ENCODE measurements at regions not wholly inside any gene's neighbourhood (a gene's known extent, or its start where the extent isn't known, plus 50 kb on each side); places are given as distances from the start of the nearest gene placed in this dataset.
"Not testable (repeated sequence)": the region's sequence is repeated elsewhere in the genome, so short reads cannot be mapped to it uniquely, and the experiment has no call there.

- H3K9me3 Mint-ChIP-seq, result peaks cover 56% of the 10 kb centered on the region
- TF ChIP-seq CTCF (IDR thresholded peaks at IDR 0.05; ENCODE audit: unreplicated experiment), result no peak
- DNase-seq (ENCODE audit: low spot score in 2 of 2, unreplicated experiment in 2 of 2), result no peak
- H3K27ac Mint-ChIP-seq, result no peak overlapping the region
- no peaks in the 10 kb centered on the region for H3K27me3 Mint-ChIP-seq (ENCODE audit: low read depth)
- H3K36me3 Mint-ChIP-seq, result peaks cover 13% of the 10 kb centered on the region
- H3K4me3 Mint-ChIP-seq, result no peak overlapping the region
- no peaks in the 10 kb centered on the region for H3K4me1 Mint-ChIP-seq
Observed at GRCh38 chr2:89825034-89825433, 1133.6 kb downstream of the RPIA start.

- not testable (repeated sequence) for H3K4me1 Mint-ChIP-seq; H3K27me3 Mint-ChIP-seq (ENCODE audit: low read depth); DNase-seq (ENCODE audit: low spot score in 2 of 2, unreplicated experiment in 2 of 2); H3K27ac Mint-ChIP-seq; H3K4me3 Mint-ChIP-seq
- H3K9me3 Mint-ChIP-seq, result peaks cover 51% of the 10 kb centered on the region
- peaks cover 13% of the 10 kb centered on the region for H3K36me3 Mint-ChIP-seq
Observed at GRCh38 chr2:89826741-89827140, 1135.3 kb downstream of the RPIA start.

GRCh38 chr2:89827829-89828228, 1136.4 kb downstream of the RPIA start:
- not testable (repeated sequence) for H3K4me1 Mint-ChIP-seq; H3K27ac Mint-ChIP-seq; H3K36me3 Mint-ChIP-seq; DNase-seq (ENCODE audit: low spot score in 2 of 2, unreplicated experiment in 2 of 2); H3K4me3 Mint-ChIP-seq; H3K27me3 Mint-ChIP-seq (ENCODE audit: low read depth)
- H3K9me3 Mint-ChIP-seq, result peaks cover 45% of the 10 kb centered on the region

GRCh38 chr2:89828416-89828815, 1136.9 kb downstream of the RPIA start:
- peaks cover 10% of the 10 kb centered on the region for H3K36me3 Mint-ChIP-seq
- not testable (repeated sequence) for H3K4me1 Mint-ChIP-seq; DNase-seq (ENCODE audit: low spot score in 2 of 2, unreplicated experiment in 2 of 2); H3K4me3 Mint-ChIP-seq; H3K27me3 Mint-ChIP-seq (ENCODE audit: low read depth); H3K27ac Mint-ChIP-seq
- peaks cover 41% of the 10 kb centered on the region for H3K9me3 Mint-ChIP-seq

GRCh38 chr2:89828961-89829631, 1137.6 kb downstream of the RPIA start:
- Mint-ChIP-seq H3K36me3 (peaks cover 10% of the 10 kb centered on the region), H3K9me3 (peaks cover 37% of the 10 kb centered on the region)
- H3K27me3 Mint-ChIP-seq (ENCODE audit: low read depth); H3K4me1 Mint-ChIP-seq; H3K4me3 Mint-ChIP-seq; H3K27ac Mint-ChIP-seq; DNase-seq (ENCODE audit: low spot score in 2 of 2, unreplicated experiment in 2 of 2): not testable (repeated sequence)

- no peaks in the 10 kb centered on the region for H3K27me3 Mint-ChIP-seq (ENCODE audit: low read depth)
- peaks cover 10% of the 10 kb centered on the region for H3K36me3 Mint-ChIP-seq
- no peak overlapping the region for H3K4me3 Mint-ChIP-seq
- TF ChIP-seq CTCF (IDR thresholded peaks at IDR 0.05; ENCODE audit: unreplicated experiment), result no peak
- no peak overlapping the region for H3K27ac Mint-ChIP-seq
- H3K4me1 Mint-ChIP-seq, result no peaks in the 10 kb centered on the region
- no peak for DNase-seq (ENCODE audit: low spot score in 2 of 2, unreplicated experiment in 2 of 2)
- H3K9me3 Mint-ChIP-seq, result peaks cover 42% of the 10 kb centered on the region
Observed at GRCh38 chr2:89829828-89830227, 1138.4 kb downstream of the RPIA start.

GRCh38 chr2:89830341-89831218, 1139.1 kb downstream of the RPIA start:
- peaks cover 10% of the 10 kb centered on the region for H3K36me3 Mint-ChIP-seq
- H3K4me3 Mint-ChIP-seq; H3K27ac Mint-ChIP-seq; H3K4me1 Mint-ChIP-seq; DNase-seq (ENCODE audit: low spot score in 2 of 2, unreplicated experiment in 2 of 2); H3K27me3 Mint-ChIP-seq (ENCODE audit: low read depth): not testable (repeated sequence)
- peaks cover 38% of the 10 kb centered on the region for H3K9me3 Mint-ChIP-seq

Measured in mesothelial cell of epicardium (in vitro differentiated cells).